Astrocyte (in vitro differentiated cells and primary cell): ENCODE measurements at regions not wholly inside any gene's neighbourhood (a gene's known extent, or its start where the extent isn't known, plus 50 kb on each side); places are given as distances from the start of the nearest gene placed in this dataset.
"Not testable (repeated sequence)": the region's sequence is repeated elsewhere in the genome, so short reads cannot be mapped to it uniquely, and the experiment has no call there.

Experiments
- DNase-seq: peaks from one replicate; pipeline ENCODE4 v3.0.0-alpha.2; 2010; ENCODE audit warnings: low read depth
- FAIRE-seq: peaks from 2 replicates; lab custom pipeline; 2011; peaks lifted over from hg19 to GRCh38; lab: Jason Lieb, UNC
- H2AFZ ChIP-seq: 2 replicates; pipeline ENCODE4 v1.6.0; 2012; ENCODE audit warnings: low read depth, low read length, inconsistent platforms
- H3K27ac ChIP-seq: 2 replicates; pipeline ENCODE4 v1.5.1; 2011; ENCODE audit warnings: low read depth, low read length, inconsistent platforms
- H3K27me3 ChIP-seq: 2 replicates; pipeline ENCODE4 v1.6.0; 2011; ENCODE audit warnings: low read length, inconsistent platforms; ENCODE audit not compliant: insufficient read depth
- H3K36me3 ChIP-seq: 2 replicates; pipeline ENCODE4 v1.5.1; 2011; ENCODE audit warnings: low read length, inconsistent platforms; ENCODE audit not compliant: insufficient read depth
- H3K4me1 ChIP-seq: 2 replicates; pipeline ENCODE4 v1.5.1; 2011; ENCODE audit warnings: low read length, inconsistent platforms; ENCODE audit not compliant: insufficient read depth
- H3K4me2 ChIP-seq: 2 replicates; pipeline ENCODE4 v1.6.0; 2012; ENCODE audit warnings: low read length, inconsistent platforms
- H3K4me3 ChIP-seq: 2 replicates; pipeline ENCODE4 v1.5.1; 2011; ENCODE audit warnings: low read depth, mild to moderate bottlenecking, low read length, inconsistent platforms; ENCODE audit not compliant: insufficient read depth
- H3K79me2 ChIP-seq: 2 replicates; pipeline ENCODE4 v1.6.0; 2012; ENCODE audit warnings: mild to moderate bottlenecking, low read length, inconsistent platforms; ENCODE audit not compliant: insufficient read depth
- H3K9ac ChIP-seq: 2 replicates; pipeline ENCODE4 v1.6.0; 2012; ENCODE audit warnings: mild to moderate bottlenecking, low read length, inconsistent platforms
- H3K9me3 ChIP-seq: 2 replicates; pipeline ENCODE4 v1.5.1; 2012; ENCODE audit warnings: low read depth, mild to moderate bottlenecking, low read length, inconsistent platforms; ENCODE audit not compliant: insufficient read depth
- H4K20me1 ChIP-seq: 2 replicates; pipeline ENCODE4 v1.6.0; 2012; ENCODE audit warnings: low read length, inconsistent platforms; ENCODE audit not compliant: insufficient read depth
- H3K27ac Mint-ChIP-seq: one replicate; pipeline ENCODE4 v1.8.0; 2021; ENCODE audit warnings: mild to moderate bottlenecking, mixed read lengths; ENCODE audit not compliant: unreplicated experiment
- H3K27me3 Mint-ChIP-seq: one replicate; pipeline ENCODE4 v1.8.0; 2021; ENCODE audit warnings: low read depth, mixed read lengths; ENCODE audit not compliant: unreplicated experiment
- H3K36me3 Mint-ChIP-seq: one replicate; pipeline ENCODE4 v1.8.0; 2021; ENCODE audit warnings: low read depth, mixed read lengths; ENCODE audit not compliant: unreplicated experiment
- H3K4me1 Mint-ChIP-seq: one replicate; pipeline ENCODE4 v1.8.0; 2021; ENCODE audit warnings: low read depth, mixed read lengths; ENCODE audit not compliant: unreplicated experiment
- H3K4me3 Mint-ChIP-seq: one replicate; pipeline ENCODE4 v1.8.0; 2021; ENCODE audit warnings: mild to moderate bottlenecking, moderate library complexity, mixed read lengths; ENCODE audit not compliant: unreplicated experiment
- H3K9me3 Mint-ChIP-seq: one replicate; pipeline ENCODE4 v1.8.0; 2021; ENCODE audit warnings: mild to moderate bottlenecking, mixed read lengths; ENCODE audit not compliant: unreplicated experiment
- CTCF ChIP-seq: IDR thresholded peaks from 2 replicates; pipeline ENCODE4 v1.5.1; 2011; ENCODE audit warnings: low read depth, mild to moderate bottlenecking, inconsistent platforms, low read length, moderate library complexity; ENCODE audit not compliant: insufficient read depth
- EZH2 ChIP-seq: IDR thresholded peaks from 2 replicates; pipeline ENCODE4 v1.6.1; 2012; ENCODE audit warnings: mild to moderate bottlenecking, low read length, inconsistent platforms; ENCODE audit not compliant: insufficient read depth

- H3K36me3 Mint-ChIP-seq = peaks cover 2% of the 10 kb centered on the region
- no peak overlapping the region for H2AFZ ChIP-seq
- H3K4me3 ChIP-seq = no peak overlapping the region
- H3K4me3 Mint-ChIP-seq = no peak overlapping the region
- DNase-seq = no peak
- H3K27ac Mint-ChIP-seq = no peak overlapping the region
- no peaks in the 10 kb centered on the region for H4K20me1 ChIP-seq
- no peak for FAIRE-seq
- no peaks in the 10 kb centered on the region for H3K79me2 ChIP-seq
- H3K9me3 ChIP-seq = peaks cover 6% of the 10 kb centered on the region
- no peak overlapping the region for H3K4me2 ChIP-seq
- H3K9me3 Mint-ChIP-seq = peaks cover 17% of the 10 kb centered on the region
- H3K27me3 Mint-ChIP-seq = no peaks in the 10 kb centered on the region
- H3K27ac ChIP-seq = no peak overlapping the region
- no peaks in the 10 kb centered on the region for H3K36me3 ChIP-seq
- TF ChIP-seq EZH2 (no peak), CTCF (no peak)
- H3K4me1 ChIP-seq = no peaks in the 10 kb centered on the region
- H3K27me3 ChIP-seq = no peaks in the 10 kb centered on the region
- H3K9ac ChIP-seq = no peak overlapping the region
- H3K4me1 Mint-ChIP-seq = no peaks in the 10 kb centered on the region
Observed at GRCh38 chr20:19138758-19139157, 73.7 kb upstream of the SLC24A3 start.

GRCh38 chr20:19139584-19139983 lies 72.9 kb upstream of the SLC24A3 start:
- H3K27ac ChIP-seq, H3K4me1 Mint-ChIP-seq, H3K27ac Mint-ChIP-seq, H4K20me1 ChIP-seq, H3K27me3 Mint-ChIP-seq, H3K79me2 ChIP-seq, H3K4me2 ChIP-seq, H3K9ac ChIP-seq, H3K27me3 ChIP-seq, DNase-seq, H3K4me3 ChIP-seq, FAIRE-seq, H3K36me3 ChIP-seq, H3K9me3 ChIP-seq, H2AFZ ChIP-seq, H3K4me1 ChIP-seq, H3K4me3 Mint-ChIP-seq, H3K36me3 Mint-ChIP-seq: not testable (repeated sequence)
- peaks cover 17% of the 10 kb centered on the region for H3K9me3 Mint-ChIP-seq

- no peak for FAIRE-seq
Observed at GRCh38 chr20:19141998-19142397, 70.4 kb upstream of the SLC24A3 start.

More at GRCh38 chr20:19141998-19142397, 70.4 kb upstream of the SLC24A3 start:
- H3K9me3 Mint-ChIP-seq = peaks cover 9% of the 10 kb centered on the region
- H3K9me3 ChIP-seq = peaks cover 4% of the 10 kb centered on the region
- H4K20me1 ChIP-seq = no peaks in the 10 kb centered on the region
- H3K27me3 Mint-ChIP-seq = no peaks in the 10 kb centered on the region
- H3K27ac Mint-ChIP-seq = no peak overlapping the region
- no peak overlapping the region for H3K4me3 ChIP-seq
- H3K4me1 ChIP-seq = no peaks in the 10 kb centered on the region
- no peaks in the 10 kb centered on the region for H3K4me1 Mint-ChIP-seq
- TF ChIP-seq EZH2 (no peak), CTCF (no peak)
- no peaks in the 10 kb centered on the region for H3K27me3 ChIP-seq
- H3K9ac ChIP-seq = no peak overlapping the region
- no peak for DNase-seq
- H3K4me3 Mint-ChIP-seq = no peak overlapping the region
- no peaks in the 10 kb centered on the region for H3K79me2 ChIP-seq
- no peak overlapping the region for H3K4me2 ChIP-seq
- H3K36me3 ChIP-seq = no peaks in the 10 kb centered on the region
- H3K27ac ChIP-seq = no peak overlapping the region
- peaks cover 2% of the 10 kb centered on the region for H3K36me3 Mint-ChIP-seq
- H2AFZ ChIP-seq = no peak overlapping the region
